CD4-positive, alpha-beta T cell (primary cell): ENCODE measurements at regions not wholly inside any gene's neighbourhood (a gene's known extent, or its start where the extent isn't known, plus 50 kb on each side); places are given as distances from the start of the nearest gene placed in this dataset.

Experiments used
- ATAC-seq: fragments of 200-7000 bp; cut with Tn5 transposase; one replicate; pipeline ENCODE4 v1.10.0; 2022; ENCODE audit warnings: mild to moderate bottlenecking; ENCODE audit not compliant: poor library complexity
- CTCF ChIA-PET: fragments of 350-600 bp; sonication (Branson Sonifier 250); formaldehyde crosslinking; loops from one replicate; lab custom pipeline; 2021; ENCODE audit warnings: antibody characterized with exemption, inconsistent platforms; lab: Charles Lee
- POLR2A ChIA-PET: fragments of 350-600 bp; sonication (Branson Sonifier 250); formaldehyde crosslinking; loops from one replicate; lab custom pipeline; 2021; ENCODE audit warnings: antibody characterized with exemption, inconsistent platforms; lab: Charles Lee
- DNase-seq, 14 experiments: peaks; one replicate each; pipeline ENCODE4 v3.0.0-alpha.2; 2013 to 2020; ENCODE audit warnings: mixed read lengths in 2 of 14
- H3K27ac ChIP-seq, 2 donors: one replicate each; pipeline versions ENCODE4 v1.5.1 to v1.7.0; 2013; ENCODE audit warnings: low read length in 2 of 2, low read depth in 1 of 2, mild to moderate bottlenecking in 1 of 2
- H3K27me3 ChIP-seq, 2 experiments: 1 replicate in 1 of 2; 2 replicates in 1 of 2; pipeline versions ENCODE4 v1.6.1 to v1.7.0; 2013; ENCODE audit warnings: low read length in 2 of 2, control low read depth in 1 of 2, mild to moderate bottlenecking in 1 of 2, moderate library complexity in 1 of 2; ENCODE audit not compliant: insufficient read depth in 2 of 2, control insufficient read depth in 1 of 2
- H3K36me3 ChIP-seq: one replicate; pipeline ENCODE4 v1.6.1; 2013; ENCODE audit warnings: low read length, control low read depth; ENCODE audit not compliant: insufficient read depth
- H3K4me1 ChIP-seq: one replicate; pipeline ENCODE4 v1.6.1; 2013; ENCODE audit warnings: low read length, control low read depth; ENCODE audit not compliant: insufficient read depth
- H3K4me3 ChIP-seq: one replicate; pipeline ENCODE4 v1.5.1; 2013; ENCODE audit warnings: mild to moderate bottlenecking, low read length, moderate library complexity
- H3K9me3 ChIP-seq, 2 experiments: 1 replicate in 1 of 2; 2 replicates in 1 of 2; pipeline versions ENCODE4 v1.6.1 to v1.7.0; 2013; ENCODE audit warnings: low read length in 2 of 2, mild to moderate bottlenecking in 2 of 2, control low read depth in 1 of 2, moderate library complexity in 1 of 2; ENCODE audit not compliant: control insufficient read depth in 1 of 2, insufficient read depth in 1 of 2
- H3K27ac Mint-ChIP-seq: one replicate; pipeline ENCODE4 v1.8.0; 2020; ENCODE audit warnings: mixed read lengths
- H3K27me3 Mint-ChIP-seq: one replicate; pipeline ENCODE4 v1.8.0; 2021; ENCODE audit warnings: mixed read lengths
- H3K36me3 Mint-ChIP-seq: one replicate; pipeline ENCODE4 v1.8.0; 2021; ENCODE audit warnings: low read depth, mixed read lengths
- H3K4me1 Mint-ChIP-seq: one replicate; pipeline ENCODE4 v1.8.0; 2021; ENCODE audit warnings: low read depth, mixed read lengths
- H3K4me3 Mint-ChIP-seq: one replicate; pipeline ENCODE4 v1.8.0; 2020; ENCODE audit warnings: mild to moderate bottlenecking, mixed read lengths
- H3K9me3 Mint-ChIP-seq: one replicate; pipeline ENCODE4 v1.8.0; 2020; ENCODE audit warnings: mixed read lengths
- CTCF ChIP-seq: fragments of 200-600 bp; IDR thresholded peaks from one replicate; pipeline ENCODE4 v1.8.0; 2022; ENCODE audit warnings: antibody characterized with exemption, mild to moderate bottlenecking
- intact Hi-C, 2 experiments: fragments of 100-400 bp; cut with DNase I in 1 of 2; cut with micrococcal nuclease in 1 of 2; formaldehyde crosslinking; loops; one replicate each; pipeline versions ENCODE4 v1.15.1 to v1.9.0; 2023 to 2025; cut with DNase I, micrococcal nuclease

DNA sequence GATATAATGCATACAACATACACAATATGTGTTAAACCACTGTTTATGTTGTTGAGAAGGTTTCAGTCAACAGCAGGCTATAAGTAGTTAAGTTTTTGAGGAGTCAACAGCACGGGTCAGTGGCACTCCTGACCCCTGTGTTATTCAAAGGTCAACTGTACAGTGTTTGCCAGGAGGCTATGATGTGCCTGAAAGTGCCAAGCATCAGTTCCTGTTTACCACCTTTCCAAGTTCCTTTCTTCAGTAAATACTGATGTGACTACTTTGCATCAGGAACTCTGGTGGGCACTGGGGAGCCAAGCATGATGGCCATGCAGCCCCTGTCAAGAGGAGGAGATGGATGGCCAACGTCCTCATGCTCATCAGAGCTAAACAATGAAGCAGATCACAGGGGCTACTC is 224.4 kb upstream of the EXOC2 start:
- ChIA-PET POLR2A (no interaction called here), CTCF (no interaction called here)
- no peak overlapping the region for H3K4me3 Mint-ChIP-seq

DNA sequence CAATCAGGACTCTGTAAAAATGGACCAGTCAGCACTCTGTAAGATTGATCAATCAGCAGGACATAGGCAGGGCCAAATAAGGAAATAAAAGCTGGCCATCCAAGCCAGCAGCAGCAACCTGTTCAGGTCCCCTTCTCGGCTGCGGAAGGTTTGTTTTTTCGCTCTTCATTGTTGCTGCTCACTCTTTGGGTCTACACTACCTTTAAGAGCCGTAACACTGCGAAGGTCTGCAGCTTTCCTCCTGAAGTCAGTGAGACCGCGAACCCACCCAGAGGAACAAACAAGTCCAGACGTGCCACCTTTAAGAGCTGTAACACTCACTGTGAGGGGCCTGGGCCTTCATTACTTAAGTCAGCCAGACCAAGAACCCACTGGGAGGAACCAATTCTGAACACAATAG is 223.2 kb upstream of the EXOC2 start:
- H3K27me3 Mint-ChIP-seq, result peaks cover 67% of the 10 kb centered on the region

More for the DNA sequence above, 224.4 kb upstream of the EXOC2 start:
- no peak for TF ChIP-seq CTCF
- H3K27me3 Mint-ChIP-seq, result peaks cover 58% of the 10 kb centered on the region
- H3K4me1 Mint-ChIP-seq, result no peaks in the 10 kb centered on the region
- no peak overlapping the region for H3K27ac Mint-ChIP-seq
- no peaks in the 10 kb centered on the region for H3K36me3 Mint-ChIP-seq
- H3K4me3 ChIP-seq, result no peak overlapping the region
- no peak for ATAC-seq
- H3K9me3 ChIP-seq, result peaks cover 17 to 23% of the 10 kb centered on the region in 2 experiments
- no peaks in the 10 kb centered on the region for H3K4me1 ChIP-seq
- intact Hi-C loops, result no loop called here
- DNase-seq, result no peak
- no peaks in the 10 kb centered on the region for H3K36me3 ChIP-seq
- peaks cover 23% of the 10 kb centered on the region for H3K9me3 Mint-ChIP-seq
- H3K27me3 ChIP-seq, result peaks cover 5 to 8% of the 10 kb centered on the region in 2 experiments
- H3K27ac ChIP-seq, result no peak overlapping the region

GRCh38 chr6:912871-913835 is 220.2 kb upstream of the EXOC2 start:
- Histone ChIP-seq H3K9me3 (peaks cover 0 to 7% of the 10 kb centered on the region in 2 experiments), H3K4me1 (no peaks in the 10 kb centered on the region), H3K27me3 (peaks cover 10 to 13% of the 10 kb centered on the region in 2 experiments), H3K4me3 (no peak overlapping the region), H3K27ac (no peak overlapping the region), H3K36me3 (no peaks in the 10 kb centered on the region)
- H3K4me1 Mint-ChIP-seq, result no peaks in the 10 kb centered on the region
- TF ChIP-seq CTCF, result no peak
- peaks cover 3% of the 10 kb centered on the region for H3K9me3 Mint-ChIP-seq
- CTCF ChIA-PET, result no interaction called here
- ATAC-seq (no peak), DNase-seq (no peak)
- intact Hi-C loops, result no loop called here
- POLR2A ChIA-PET, result interaction anchor here (0.6 kb wide), 1 partner anchor 208 kb away, joined by 3 read pairs; no protein-coding TSS in a partner anchor
- H3K27me3 Mint-ChIP-seq, result peaks cover 69% of the 10 kb centered on the region
- H3K27ac Mint-ChIP-seq, result no peak overlapping the region
- no peaks in the 10 kb centered on the region for H3K36me3 Mint-ChIP-seq
- no peak overlapping the region for H3K4me3 Mint-ChIP-seq

More for the DNA sequence above, 223.2 kb upstream of the EXOC2 start:
- ATAC-seq, result no peak
- intact Hi-C loops, result no loop called here
- Mint-ChIP-seq H3K9me3 (peaks cover 21% of the 10 kb centered on the region), H3K27ac (no peak overlapping the region), H3K4me3 (no peak overlapping the region), H3K4me1 (no peaks in the 10 kb centered on the region), H3K36me3 (no peaks in the 10 kb centered on the region)
- POLR2A ChIA-PET, result no interaction called here
- Histone ChIP-seq H3K4me3 (no peak overlapping the region), H3K9me3 (peaks cover 15 to 17% of the 10 kb centered on the region in 2 experiments), H3K36me3 (no peaks in the 10 kb centered on the region), H3K27me3 (peaks cover 10 to 13% of the 10 kb centered on the region in 2 experiments), H3K27ac (no peak overlapping the region), H3K4me1 (no peaks in the 10 kb centered on the region)
- no peak for DNase-seq
- CTCF ChIA-PET, result no interaction called here
- TF ChIP-seq CTCF, result no peak
